Activated CD4-positive, alpha-beta T cell treated with anti-CD3 and anti-CD28 coated beads, Interleukin-2, amount 50 U/mL, for 1 hour (primary cell): ENCODE measurements at regions not wholly inside any gene's neighbourhood (a gene's known extent, or its start where the extent isn't known, plus 50 kb on each side); places are given as distances from the start of the nearest gene placed in this dataset.
"Not testable (repeated sequence)": the region's sequence is repeated elsewhere in the genome, so short reads cannot be mapped to it uniquely, and the experiment has no call there.

Experiments used
- DNase-seq: peaks from one replicate; pipeline ENCODE4 v3.0.0-alpha.2; 2020

DNA sequence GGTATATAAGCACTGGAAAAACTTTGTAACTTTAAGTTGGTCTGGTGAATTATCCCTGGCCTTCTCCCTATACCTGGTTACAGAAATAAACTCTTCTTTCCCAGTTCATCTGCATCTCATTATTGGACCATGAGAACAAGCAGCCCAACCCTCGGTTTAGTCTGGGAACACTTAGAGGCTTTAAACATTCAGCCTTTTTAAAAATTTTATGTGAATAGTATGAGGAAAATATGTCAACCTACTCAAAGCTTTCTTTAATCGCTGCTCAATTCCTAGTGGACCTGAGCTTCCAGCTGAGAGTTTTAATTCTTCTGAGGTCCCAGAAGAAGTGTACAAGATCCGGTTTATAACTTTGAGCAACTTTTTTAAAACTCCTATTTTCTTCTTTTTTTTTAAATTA, 358.6 kb upstream of the NOCT start:
- no peak for DNase-seq

DNA sequence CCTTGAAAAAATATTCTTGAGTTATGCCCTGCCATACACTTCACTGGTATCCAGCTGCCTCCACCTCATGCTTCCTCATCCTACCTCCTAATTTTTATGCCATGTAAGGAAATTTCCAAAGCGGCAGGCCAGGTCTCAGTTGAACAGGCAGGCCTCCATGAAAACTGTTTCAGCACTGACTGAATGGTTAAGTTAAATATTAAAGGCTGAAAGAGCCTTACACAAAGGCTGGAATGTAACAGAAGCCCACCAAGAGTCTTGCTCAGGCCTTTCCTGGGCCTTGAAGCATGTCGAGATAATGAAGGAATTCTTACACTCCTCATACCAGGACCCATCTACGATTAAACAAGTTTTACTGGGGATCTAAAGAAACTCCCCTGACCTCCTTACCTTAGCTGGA, 359.6 kb upstream of the NOCT start:
- no peak for DNase-seq

DNA sequence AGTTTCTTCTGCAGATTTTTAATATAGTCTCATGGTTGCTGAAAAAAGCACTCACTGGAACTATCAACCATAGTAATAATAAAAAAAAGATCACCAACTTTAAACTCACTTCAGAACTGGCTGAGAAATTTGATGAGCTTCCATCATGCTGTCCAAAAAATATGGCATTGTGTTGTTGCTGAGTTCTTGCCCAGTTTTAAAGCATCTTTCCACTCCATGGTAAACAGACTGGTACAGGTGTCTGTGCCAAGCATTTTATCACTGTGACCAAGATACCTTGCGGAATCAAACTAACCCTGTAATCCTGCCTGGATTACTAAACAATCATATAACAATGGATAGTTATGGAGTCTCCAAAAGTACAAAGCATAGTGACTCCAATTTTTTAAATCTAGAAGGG, 360.3 kb upstream of the NOCT start:
- DNase-seq = no peak

DNA sequence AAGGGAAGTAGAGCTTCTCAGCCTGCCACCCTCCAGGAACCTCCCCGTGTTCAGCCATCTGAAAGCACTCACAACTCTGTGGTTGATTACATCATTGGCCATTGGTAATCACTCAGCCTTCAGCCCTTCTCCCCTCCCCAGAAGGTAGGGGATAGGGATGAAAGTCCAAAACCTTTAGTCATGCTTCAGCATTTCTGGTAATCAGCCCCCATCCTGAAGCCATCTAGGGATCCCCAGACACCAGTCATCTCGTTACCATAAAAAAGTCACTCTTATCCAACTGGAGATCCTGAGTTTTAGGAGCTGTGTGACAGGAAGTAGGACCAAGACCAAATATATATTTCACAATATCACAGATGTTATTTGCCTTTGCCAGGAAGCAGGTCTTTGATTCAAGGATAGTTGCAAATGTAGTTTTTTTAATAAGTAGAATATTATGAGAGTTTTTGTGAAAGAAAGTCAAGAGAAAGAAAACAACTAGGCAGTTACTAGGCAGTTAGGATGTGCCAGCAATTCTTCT, 364.6 kb upstream of the NOCT start:
- DNase-seq = no peak

DNA sequence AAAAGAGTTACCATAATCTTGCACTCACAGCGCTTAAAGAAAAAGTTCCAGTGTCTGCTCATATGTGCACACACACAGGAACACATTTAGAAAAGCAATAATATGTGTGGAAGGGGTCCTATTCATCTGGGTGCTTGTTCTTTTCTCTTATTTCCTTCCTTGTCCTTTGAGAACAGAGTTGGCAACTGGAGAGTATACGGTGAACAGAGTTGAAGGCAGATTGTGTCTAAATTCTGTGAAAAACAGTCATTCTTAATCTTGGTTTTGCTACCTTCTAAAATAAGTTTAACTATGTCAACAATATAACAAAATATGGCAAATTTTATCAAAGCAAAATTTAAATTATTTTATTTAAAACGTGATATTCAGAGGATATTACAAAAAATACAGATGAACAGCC, 365.1 kb upstream of the NOCT start:
- DNase-seq = no peak

DNA sequence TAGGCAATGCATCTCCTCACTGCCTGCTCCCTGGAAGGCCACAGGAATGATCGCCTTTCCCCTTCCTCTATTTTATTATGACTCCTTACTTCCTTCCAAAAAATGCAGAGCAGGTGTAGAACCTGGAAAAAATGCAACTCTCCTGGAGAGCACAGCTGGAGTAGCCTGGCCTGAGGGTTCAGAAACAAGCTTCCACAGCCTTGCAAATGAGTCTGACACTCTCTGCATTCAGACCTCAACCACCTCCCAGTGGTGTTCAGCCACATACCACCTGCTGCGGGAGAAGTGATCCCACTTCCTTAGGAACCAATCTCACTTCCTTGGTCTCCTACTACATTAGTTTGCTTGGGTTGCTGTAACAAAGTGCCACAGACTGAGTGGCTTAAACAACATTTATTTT, 368.1 kb upstream of the NOCT start:
- DNase-seq = no peak

DNA sequence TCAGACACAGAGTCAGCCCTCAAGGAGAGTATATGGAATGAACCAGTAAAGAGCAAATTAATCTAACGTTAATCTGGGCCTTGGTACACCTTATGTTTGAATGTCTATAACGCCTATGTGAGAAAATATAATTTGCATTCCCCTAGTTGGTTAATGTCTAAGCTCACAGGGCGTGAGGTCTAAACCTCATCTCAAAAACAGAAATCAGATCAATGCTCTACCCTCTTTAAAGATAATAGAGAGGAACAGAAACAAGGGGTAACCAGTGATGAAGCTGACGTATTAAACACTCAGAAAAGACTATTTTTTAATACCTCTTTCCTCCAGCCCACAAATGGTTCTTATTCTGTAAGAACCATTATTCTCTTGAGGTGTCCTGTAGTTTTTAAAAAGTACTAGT, 369.2 kb upstream of the NOCT start:
- no peak for DNase-seq

DNA sequence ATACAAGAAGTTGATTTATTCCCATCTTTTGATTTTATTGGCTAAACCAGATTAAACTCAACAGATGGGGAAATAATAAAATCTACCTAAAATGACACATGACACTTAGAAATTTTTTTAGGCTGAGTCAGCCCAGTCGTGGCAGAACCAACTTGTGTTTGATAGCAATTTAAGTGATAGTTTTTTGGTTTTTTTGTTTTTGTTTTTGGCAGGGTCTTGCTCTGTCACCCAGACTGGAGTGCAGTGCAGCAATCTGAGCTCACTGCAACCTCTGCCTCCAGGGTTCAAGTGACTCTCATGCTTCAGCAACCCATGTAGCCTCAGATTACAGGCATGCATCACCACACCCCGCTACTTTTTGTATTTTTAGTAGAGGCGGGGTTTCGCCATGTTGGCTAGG, 370.3 kb upstream of the NOCT start:
- no peak for DNase-seq

DNA sequence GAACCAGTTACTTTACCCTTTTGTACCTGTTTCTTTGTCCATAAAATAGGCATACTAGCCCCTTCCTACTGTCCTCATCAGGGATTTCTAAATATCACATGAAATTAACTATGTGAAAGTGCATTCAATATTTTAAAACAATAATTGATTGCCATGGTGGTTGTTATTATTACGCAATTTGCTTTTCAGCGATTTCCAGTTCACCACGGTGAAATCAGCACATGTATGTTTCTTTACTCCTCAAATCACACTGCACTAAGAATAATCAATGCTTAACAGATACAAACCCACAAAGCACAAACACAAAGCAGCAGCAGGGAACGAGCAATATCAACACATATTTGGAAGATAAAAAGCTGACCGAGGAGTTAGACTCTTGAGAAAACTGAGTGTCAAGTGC, 371.3 kb upstream of the NOCT start:
- no peak for DNase-seq

DNA sequence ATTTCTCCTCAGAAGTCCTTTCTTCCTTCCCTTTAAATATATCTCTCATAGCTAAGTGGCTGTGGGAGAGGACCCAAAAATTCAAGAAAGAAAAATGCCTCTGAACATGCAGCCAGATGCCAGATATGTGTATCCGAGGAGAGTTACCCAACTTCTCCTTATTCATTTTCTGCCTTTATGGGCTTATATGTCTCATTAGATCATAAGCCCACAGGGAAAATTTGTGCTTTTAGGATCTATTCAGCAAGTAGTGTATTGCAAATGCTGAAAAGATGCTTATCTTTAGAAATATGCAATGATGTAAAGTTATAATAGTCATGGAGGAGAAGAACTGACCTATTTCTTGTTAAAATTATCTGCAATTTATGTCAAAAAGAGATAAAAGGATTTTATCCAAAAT, 371.8 kb upstream of the NOCT start:
- DNase-seq = no peak

DNA sequence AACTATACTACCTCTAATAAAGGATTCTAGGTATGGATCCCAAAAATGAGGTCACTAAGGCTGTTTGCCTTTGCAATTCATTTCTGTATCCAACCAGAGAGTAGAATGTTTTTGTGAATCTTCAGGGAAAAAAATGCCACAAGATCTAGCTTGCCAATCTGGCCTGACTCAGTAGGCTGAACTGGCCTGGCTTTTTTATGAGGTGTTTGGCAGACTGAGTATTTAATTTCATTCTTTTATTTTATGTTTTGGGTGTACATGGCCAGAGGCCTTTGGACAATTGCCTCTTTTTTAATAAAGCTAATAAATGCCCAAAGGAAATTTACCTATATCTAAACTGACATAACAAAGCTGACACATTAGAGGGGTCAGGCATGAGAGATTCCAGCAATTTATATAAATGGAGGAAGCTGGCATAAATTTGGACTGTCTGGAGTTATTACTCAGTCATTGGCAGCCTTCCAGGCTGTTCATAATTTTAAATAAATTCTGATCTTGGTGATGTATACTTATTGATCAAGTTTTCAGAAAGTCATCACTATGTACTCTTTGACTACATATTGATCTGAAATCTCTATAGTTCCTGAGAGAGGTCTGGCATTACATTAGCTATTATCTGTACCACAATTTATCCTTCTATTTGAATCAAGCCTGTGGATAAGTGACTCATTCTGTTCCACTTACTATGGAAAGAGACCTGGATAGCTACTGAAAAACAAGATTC, 376.4 kb upstream of the NOCT start:
- no peak for DNase-seq

DNA sequence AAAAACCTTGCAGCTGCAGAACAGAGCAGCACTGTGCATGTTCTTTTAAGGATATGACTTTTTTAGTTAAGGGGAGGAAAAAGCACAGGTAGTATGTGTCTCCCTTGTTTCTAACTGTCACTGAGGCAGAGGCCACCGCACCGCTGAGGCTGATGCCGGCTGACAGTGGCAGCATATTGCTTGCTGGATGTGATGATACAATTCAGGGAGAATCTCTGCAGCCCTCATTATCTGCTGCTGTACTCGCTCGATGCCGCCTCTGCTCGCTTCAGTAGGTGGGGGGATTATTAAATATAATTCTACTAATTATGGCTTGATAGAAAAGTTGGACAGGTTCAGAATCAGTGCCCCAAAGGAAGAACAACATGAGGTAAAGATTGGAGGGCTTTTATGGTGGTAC, 378.8 kb upstream of the NOCT start:
- no peak for DNase-seq

DNA sequence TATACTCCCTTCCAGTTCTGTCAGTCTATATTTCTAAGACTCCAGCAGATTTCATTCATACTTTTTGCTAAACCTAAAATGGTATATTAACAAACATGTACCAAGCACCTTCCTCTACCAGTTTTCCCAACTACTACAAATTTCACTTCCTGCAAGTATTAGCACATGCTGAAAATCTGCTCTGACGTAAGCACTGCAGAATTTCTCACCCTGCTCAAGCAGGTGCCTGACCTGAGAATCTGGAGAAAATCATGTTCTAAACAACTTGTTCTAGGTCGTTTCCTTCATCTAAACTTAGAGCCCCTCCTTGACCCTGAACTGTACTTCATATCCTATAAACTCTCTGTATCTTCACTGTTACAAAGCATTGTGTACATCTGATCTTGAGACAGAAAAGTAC, 380.7 kb upstream of the NOCT start:
- DNase-seq = no peak

DNA sequence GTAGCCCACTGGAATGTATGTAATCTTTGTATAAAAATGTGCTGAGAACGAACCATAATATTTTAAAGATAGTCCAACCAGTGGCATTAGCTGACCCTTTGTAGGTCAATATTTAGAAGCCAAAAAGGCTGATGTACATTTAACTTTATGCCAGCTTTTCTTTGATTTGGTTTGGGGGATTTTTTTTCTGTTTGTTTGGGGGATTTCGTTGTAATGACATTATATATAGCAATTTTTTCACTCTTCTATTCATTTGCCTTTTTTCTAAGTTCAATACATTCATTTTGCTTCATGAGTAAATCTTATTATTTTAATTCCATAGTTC, 382.0 kb upstream of the NOCT start:
- DNase-seq = no peak

DNA sequence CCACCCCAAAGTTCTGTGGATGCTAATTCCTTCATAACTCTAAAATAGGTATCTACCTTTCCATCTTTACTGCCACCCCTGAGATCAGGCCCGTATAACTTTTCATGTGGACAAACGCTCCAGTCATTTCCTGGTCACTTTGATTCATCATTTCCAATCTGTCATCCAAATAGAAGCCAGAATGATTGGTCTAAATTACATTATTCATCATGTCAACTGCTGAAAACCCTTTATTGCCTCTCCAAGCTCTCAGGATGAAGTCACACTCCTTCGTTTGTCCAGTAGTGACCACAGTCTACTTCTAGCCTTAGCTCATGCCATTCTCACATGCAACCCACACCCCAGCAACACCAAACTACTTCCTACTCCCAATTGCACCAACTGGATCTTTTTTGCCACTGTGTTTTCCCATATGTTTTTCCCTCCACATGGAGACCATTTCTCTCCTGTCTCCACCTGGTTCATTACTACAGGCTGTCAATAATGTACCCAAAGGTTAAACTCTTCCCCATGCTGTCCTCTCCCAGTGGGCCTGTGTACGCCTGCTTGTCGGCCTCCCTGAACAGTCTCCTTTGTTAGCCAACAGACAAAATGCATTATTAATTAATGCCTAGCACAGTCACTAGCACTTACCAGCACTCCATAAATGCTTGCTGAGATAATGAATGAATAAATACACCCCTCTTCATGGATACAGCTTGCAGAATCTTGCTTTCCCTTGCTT, 382.6 kb upstream of the NOCT start:
- DNase-seq = no peak

DNA sequence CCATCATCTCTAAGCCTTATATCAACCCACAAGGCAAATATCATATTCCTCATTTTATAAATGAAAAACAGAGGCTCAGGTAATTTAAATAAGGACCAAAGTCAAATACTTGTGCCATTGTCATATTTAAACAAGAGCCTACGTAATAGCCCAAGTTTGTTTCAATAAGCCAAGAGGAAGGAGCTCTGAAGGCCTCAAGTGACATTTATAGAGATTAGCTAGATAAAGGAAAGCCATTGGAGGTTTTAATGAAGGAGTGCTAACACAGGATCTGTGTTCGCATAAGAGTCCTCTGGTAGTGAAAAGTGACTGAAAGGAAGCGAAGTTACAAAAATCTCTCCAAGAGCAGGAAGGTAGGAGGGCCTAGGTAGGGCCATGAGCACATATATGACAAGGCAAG, 384.9 kb upstream of the NOCT start:
- DNase-seq = no peak

DNA sequence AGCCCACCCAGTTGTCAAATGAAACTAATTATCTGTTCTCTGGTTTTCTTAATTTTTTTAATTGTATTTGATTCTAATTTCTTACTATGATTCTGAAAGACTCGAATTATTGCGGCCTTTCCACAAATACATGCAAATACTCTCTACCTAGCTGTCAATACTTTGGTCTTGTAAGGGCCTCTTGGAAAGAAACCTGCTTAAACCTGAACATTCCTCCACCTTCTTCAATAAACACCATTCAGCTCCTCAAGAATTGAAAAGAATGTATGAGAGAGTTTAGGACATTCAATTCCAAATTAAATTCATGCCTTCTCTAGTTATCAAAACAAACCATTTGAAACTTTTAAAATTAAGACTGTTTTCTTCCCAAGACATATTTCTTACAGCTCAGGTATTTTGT, 385.9 kb upstream of the NOCT start:
- no peak for DNase-seq

DNA sequence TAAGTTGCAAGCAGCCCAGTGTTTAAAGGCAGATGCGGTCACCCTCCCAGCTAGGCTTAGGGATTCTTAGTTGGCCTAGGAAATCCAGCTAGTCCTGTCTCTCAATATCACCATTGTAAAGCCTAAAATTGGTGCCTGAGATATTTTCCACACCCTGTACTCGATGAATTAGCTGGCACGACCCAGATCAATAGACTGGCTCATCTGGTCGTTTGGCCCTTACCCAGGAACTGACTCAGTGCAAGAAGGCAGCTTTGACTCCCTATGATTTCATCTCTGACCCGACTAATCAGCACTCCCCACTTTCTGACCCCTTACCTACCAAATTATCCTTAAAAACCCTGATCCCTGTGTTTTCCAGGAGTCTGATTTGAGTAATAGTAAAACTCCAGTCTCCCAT, 384.9 kb upstream of the SLC7A11 start:
- DNase-seq = no peak

DNA sequence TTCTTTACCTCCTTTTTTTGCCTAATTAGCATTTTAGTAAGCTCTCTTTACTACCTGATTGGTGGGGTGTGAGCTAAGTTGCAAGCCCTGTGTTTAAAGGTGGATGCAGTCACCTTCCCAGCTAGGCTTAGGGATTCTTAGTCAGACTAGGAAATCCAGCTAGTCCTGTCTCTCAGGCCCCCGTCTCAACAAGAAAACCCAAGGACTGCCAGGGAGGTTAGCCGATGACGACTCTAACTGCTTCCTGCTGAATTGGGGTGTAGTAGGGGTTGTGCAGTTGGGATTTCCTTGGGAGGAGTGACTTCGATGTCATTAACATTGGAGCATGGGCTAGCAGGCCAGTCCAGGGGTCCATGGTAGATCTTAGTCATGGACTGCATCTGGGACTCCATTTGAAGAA, 380.2 kb upstream of the SLC7A11 start:
- not testable (repeated sequence) for DNase-seq

DNA sequence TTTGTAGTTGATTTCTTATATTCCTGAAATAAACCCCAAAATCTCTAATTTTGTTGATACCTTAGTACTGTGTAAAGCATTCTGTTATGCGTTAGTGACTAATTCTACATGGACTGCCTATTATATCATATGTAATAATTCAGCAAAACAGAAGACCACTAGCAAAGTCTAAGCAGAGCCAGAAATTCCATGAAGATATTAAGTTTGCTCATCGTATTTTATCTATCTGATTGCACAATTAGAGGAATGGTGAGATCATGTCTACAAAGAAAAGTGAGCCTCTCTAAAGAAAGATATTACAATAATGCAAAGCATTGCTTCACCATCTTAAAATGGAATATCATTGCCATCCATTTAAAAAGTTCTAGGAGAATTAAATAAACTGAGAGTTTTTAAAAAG, 374.6 kb upstream of the SLC7A11 start:
- DNase-seq = no peak

DNA sequence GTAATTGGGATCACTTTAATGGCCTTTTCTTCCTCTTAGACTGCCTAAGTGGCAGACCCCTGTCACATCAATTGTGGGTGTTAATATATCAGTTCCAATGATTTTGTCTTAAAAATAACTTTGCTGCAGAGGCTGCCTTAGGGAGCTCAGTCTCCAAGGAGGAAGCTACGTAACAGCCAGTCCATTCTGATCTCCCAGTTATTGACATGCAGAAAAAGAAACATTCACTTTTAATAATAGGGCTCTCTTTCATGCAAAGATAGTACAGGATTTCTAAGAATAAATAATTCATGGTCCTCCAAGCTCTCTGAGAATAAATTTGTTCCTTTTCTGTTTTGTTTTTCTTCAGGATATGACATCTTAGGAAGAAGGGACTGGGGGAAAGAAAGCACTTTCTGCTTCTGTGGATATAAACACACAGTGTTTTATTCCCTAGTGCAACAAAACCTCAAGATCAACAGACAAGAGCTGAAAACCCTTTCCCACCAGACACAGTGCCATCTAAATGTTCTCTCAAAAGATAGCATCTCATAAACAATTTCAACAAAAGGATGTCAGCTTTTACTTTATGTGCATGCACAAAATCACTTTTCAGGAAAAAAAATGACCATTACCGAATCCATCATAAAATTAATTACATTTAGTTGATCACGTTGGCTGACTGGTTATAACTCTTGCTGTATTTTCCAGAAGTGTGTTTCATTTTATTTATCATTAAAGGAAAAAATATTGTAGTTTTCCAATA, 372.4 kb upstream of the SLC7A11 start:
- DNase-seq = no peak

DNA sequence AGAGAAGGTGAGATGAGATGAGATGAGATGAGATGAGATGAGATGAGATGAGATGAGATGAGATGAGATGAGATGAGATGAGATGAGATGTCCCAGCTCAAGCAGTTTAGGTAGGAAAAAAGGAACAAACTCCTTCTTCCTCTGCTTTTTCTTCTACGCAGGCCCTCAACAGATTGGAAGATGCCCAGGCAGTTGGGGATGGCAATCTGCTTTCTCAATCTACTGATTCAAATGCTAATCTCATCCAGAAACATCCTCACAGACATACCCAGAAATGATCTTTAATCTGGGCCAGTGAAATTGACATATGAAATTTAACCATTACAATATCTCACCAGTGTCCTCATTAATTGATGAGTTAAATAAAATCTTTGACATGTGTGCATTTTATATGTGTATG, 370.3 kb upstream of the SLC7A11 start:
- DNase-seq = no peak

DNA sequence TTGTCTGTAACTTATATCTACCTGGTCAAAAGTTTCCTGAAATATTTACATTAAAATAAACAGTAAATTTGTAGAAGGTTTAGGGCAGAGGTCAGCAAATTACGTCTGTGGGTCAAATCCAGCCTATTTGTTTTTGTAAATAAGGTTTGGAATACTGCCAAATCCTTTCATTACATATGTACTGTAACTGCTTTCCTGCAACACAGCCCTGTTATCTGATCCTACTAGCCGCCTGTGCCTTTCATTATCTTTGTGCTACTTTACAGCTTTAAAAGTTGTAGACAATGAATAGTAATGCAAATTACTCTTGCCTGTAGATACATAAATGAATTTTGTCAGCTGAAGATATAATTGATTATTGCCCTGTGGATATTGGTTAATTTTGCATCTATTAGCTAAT, 369.6 kb upstream of the SLC7A11 start:
- no peak for DNase-seq

DNA sequence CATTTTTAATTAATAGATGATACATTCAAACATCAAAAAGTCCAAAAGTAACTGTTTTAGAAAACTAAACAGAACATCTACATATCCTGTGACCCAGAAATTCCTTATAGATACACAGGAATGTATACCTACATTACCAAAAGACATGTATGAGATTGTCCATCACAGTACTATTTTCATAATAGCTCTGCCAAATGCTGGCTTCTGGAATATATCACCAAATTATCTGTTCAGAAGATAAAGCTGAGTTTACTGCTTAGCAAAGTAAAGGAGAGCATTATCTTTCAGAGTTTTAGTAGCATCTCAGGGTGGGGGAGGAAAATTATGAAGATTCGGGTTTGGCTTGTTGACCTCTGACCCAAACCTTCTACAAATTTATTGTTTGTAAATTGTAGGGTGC, 368.9 kb upstream of the SLC7A11 start:
- DNase-seq = no peak
